ENCODE measurements at regions not wholly inside any gene's neighbourhood (a gene's known extent, or its start where the extent isn't known, plus 50 kb on each side); places are given as distances from the start of the nearest gene placed in this dataset.

GRCh38 chr6:6969761-6970223 lies 138.0 kb upstream of the RREB1 start:
- ChIA-PET CTCF (no interaction called here), POLR2A (no interaction called here)
- no peak for TF ChIP-seq TARDBP (IDR thresholded peaks at IDR 0.05)
- no peak for TF ChIP-seq BHLHE40 (IDR thresholded peaks at IDR 0.05; ENCODE audit: borderline replicate concordance)
- TF ChIP-seq ELF4 (IDR thresholded peaks at IDR 0.05) = no peak
- TF ChIP-seq ARNT (IDR thresholded peaks at IDR 0.05) = no peak
- no peak for DNase-seq (ENCODE audit: extremely low spot score)

DNA sequence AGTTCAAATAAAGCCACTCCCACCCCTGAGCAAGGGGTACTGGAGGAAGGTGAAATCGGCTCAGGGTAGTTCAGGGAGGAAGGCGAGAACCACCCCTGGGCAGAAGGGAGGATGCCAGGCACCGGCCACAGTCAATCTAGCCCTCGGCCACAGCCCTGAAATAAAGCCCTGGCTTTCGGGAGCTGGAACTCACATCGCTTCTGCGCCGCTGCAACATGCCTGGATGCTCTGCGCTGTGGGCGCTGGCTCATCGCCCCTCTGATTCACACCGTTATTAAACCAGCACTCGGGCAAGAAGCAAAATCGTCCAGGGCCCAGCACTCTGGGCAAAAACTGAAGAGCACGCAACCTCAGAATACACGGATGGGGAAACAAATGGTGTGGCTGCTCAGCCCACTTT lies 136.9 kb upstream of the RREB1 start:
- CTCF ChIA-PET = no interaction called here
- POLR2A ChIA-PET = no interaction called here
- no peak for TF ChIP-seq LEF1 (IDR thresholded peaks at IDR 0.05; ENCODE audit: borderline replicate concordance)
- TF ChIP-seq NFRKB (IDR thresholded peaks at IDR 0.05) = no peak
- TF ChIP-seq FOXK2 (IDR thresholded peaks at IDR 0.05) = no peak
- TF ChIP-seq SP1 (IDR thresholded peaks at IDR 0.05) = no peak
- TF ChIP-seq FOXA1 (IDR thresholded peaks at IDR 0.05) = no peak
- TF ChIP-seq FOXM1 (IDR thresholded peaks at IDR 0.05; ENCODE audit: borderline replicate concordance) = no peak
- TF ChIP-seq TARDBP (IDR thresholded peaks at IDR 0.05) = no peak
- no peak for TF ChIP-seq ZNF384 (IDR thresholded peaks at IDR 0.05)
- TF ChIP-seq ELF4 (IDR thresholded peaks at IDR 0.05) = no peak
- no peak for TF ChIP-seq SUZ12 (IDR thresholded peaks at IDR 0.05)
- no peak for TF ChIP-seq BHLHE40 (IDR thresholded peaks at IDR 0.05; ENCODE audit: borderline replicate concordance)
- no peak for TF ChIP-seq ARNT (IDR thresholded peaks at IDR 0.05)
- TF ChIP-seq L3MBTL2 (conservative IDR thresholded peaks at IDR 0.05) = no peak
- TF ChIP-seq CTBP1 (IDR thresholded peaks at IDR 0.05; ENCODE audit: borderline replicate concordance) = no peak
- no peak for TF ChIP-seq HDGF (IDR thresholded peaks at IDR 0.05; ENCODE audit: borderline replicate concordance)
- DNase-seq (ENCODE audit: extremely low spot score) = no peak

DNA sequence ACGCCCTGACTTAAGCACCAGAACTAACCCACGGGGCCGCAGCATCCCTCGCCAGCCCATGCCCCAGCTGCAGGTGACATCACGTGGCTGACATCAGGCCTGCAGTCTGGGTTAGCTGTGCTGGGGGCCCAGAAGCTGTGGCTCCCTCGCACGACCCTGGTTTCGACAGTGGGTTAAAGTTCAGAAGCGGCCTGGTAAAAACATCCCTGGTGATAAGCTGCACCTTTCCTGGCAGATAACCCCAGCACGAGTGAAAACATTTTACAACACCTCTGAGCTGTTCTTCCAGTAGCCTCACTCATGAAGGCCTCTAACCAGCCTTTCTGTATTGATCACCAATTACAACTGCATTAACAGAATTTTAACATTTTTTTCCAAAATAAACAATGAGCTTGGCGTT lies 136.4 kb upstream of the RREB1 start:
- POLR2A ChIA-PET = no interaction called here
- CTCF ChIA-PET = no interaction called here
- no peak for TF ChIP-seq SUZ12 (IDR thresholded peaks at IDR 0.05)
- TF ChIP-seq CTBP1 (IDR thresholded peaks at IDR 0.05; ENCODE audit: borderline replicate concordance) = no peak
- TF ChIP-seq L3MBTL2 (conservative IDR thresholded peaks at IDR 0.05) = no peak
- no peak for TF ChIP-seq ELF4 (IDR thresholded peaks at IDR 0.05)
- no peak for TF ChIP-seq ZNF384 (IDR thresholded peaks at IDR 0.05)
- TF ChIP-seq, protein P1, sequence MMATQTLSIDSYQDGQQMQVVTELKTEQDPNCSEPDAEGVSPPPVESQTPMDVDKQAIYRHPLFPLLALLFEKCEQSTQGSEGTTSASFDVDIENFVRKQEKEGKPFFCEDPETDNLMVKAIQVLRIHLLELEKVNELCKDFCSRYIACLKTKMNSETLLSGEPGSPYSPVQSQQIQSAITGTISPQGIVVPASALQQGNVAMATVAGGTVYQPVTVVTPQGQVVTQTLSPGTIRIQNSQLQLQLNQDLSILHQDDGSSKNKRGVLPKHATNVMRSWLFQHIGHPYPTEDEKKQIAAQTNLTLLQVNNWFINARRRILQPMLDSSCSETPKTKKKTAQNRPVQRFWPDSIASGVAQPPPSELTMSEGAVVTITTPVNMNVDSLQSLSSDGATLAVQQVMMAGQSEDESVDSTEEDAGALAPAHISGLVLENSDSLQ (IDR thresholded peaks at IDR 0.05) = no peak
- TF ChIP-seq NFRKB (IDR thresholded peaks at IDR 0.05) = no peak
- no peak for TF ChIP-seq FOXM1 (IDR thresholded peaks at IDR 0.05; ENCODE audit: borderline replicate concordance)
- TF ChIP-seq FOXK2 (IDR thresholded peaks at IDR 0.05) = no peak
- no peak for TF ChIP-seq TARDBP (IDR thresholded peaks at IDR 0.05)
- TF ChIP-seq SP1 (IDR thresholded peaks at IDR 0.05) = no peak
- TF ChIP-seq BHLHE40 (IDR thresholded peaks at IDR 0.05; ENCODE audit: borderline replicate concordance) = no peak
- no peak for TF ChIP-seq ARNT (IDR thresholded peaks at IDR 0.05)
- no peak for DNase-seq (ENCODE audit: extremely low spot score)

- no peak for TF ChIP-seq LEF1 (IDR thresholded peaks at IDR 0.05; ENCODE audit: borderline replicate concordance)
- no peak for TF ChIP-seq SP1 (IDR thresholded peaks at IDR 0.05)
- TF ChIP-seq SUZ12 (IDR thresholded peaks at IDR 0.05) = no peak
- ChIA-PET CTCF (no interaction called here), POLR2A (no interaction called here)
- no peak for DNase-seq (ENCODE audit: extremely low spot score)
Measured at GRCh38 chr6:6972456-6972855, 135.3 kb upstream of the RREB1 start.

DNA sequence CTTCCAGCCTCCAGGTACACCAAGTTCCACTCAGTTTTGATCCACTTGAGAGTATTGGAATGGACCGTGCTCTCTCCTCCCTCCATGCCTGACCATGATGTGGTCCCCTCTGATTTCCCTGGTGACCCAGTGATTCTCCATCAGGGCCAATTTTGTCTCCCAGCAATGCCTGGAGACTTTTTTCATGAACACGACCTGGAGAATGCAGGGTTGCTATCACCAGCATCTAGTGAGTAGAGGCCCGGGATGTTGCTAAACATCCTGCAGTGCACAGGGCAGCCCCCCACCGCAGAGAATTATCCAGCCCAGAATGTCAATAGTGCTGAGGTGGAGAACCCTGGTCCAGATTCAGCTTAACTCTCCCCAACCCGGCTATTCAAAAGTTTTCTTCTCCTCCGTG lies 134.0 kb upstream of the RREB1 start:
- TF ChIP-seq FOXA1 (IDR thresholded peaks at IDR 0.05) (no peak), TARDBP (IDR thresholded peaks at IDR 0.05) (no peak), SP1 (IDR thresholded peaks at IDR 0.05) (no peak), FOXM1 (IDR thresholded peaks at IDR 0.05; ENCODE audit: borderline replicate concordance) (no peak), CTBP1 (IDR thresholded peaks at IDR 0.05; ENCODE audit: borderline replicate concordance) (no peak), HDGF (IDR thresholded peaks at IDR 0.05; ENCODE audit: borderline replicate concordance) (no peak), L3MBTL2 (conservative IDR thresholded peaks at IDR 0.05) (no peak), BHLHE40 (IDR thresholded peaks at IDR 0.05; ENCODE audit: borderline replicate concordance) (no peak), ZNF384 (IDR thresholded peaks at IDR 0.05) (no peak), LEF1 (IDR thresholded peaks at IDR 0.05; ENCODE audit: borderline replicate concordance) (no peak), FOXK2 (IDR thresholded peaks at IDR 0.05) (no peak), NFRKB (IDR thresholded peaks at IDR 0.05) (no peak)
- TF ChIP-seq, protein P1 (IDR thresholded peaks at IDR 0.05) = no peak
- ChIA-PET CTCF (no interaction called here), POLR2A (no interaction called here)
- no peak for DNase-seq (ENCODE audit: extremely low spot score)

DNA sequence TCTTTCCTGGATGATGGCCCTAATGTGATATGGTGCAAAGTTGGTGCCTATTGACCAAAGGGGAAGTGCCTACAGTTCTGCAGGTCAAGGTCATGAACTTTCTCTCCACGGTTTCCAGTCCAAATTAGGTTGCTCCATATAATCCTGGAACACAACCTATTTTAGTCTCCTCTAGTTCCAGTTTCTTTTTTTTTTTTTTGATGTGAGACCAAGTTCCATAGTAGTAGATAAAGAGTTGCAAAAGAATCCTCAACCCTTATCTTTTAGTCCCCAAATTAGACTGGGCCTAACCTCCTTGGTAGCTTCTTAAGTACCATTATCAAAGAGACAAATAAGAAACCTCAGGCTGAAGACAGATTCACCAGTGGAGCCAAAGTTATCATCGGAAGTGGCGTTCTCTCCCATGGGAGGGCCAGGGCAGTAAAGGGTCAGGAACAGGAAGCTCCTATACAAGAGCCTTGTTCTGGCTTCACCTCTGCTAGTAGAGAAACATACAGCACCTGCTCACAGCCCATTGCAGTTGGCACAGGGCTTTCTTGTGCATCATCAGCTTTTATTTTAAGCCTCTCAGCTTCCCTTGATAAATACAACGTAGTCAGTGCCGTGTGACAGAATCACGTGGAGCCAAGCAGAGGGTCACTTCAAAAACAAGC lies 132.2 kb upstream of the RREB1 start:
- POLR2A ChIA-PET = no interaction called here
- CTCF ChIA-PET = no interaction called here
- DNase-seq (ENCODE audit: extremely low spot score) = no peak
- TF ChIP-seq BHLHE40 (IDR thresholded peaks at IDR 0.05; ENCODE audit: borderline replicate concordance) = no peak
- no peak for TF ChIP-seq HDGF (IDR thresholded peaks at IDR 0.05; ENCODE audit: borderline replicate concordance)
- no peak for TF ChIP-seq SP1 (IDR thresholded peaks at IDR 0.05)
- no peak for TF ChIP-seq FOXA1 (IDR thresholded peaks at IDR 0.05)
- no peak for TF ChIP-seq CTBP1 (IDR thresholded peaks at IDR 0.05; ENCODE audit: borderline replicate concordance)
- TF ChIP-seq NFRKB (IDR thresholded peaks at IDR 0.05) = no peak
- no peak for TF ChIP-seq LEF1 (IDR thresholded peaks at IDR 0.05; ENCODE audit: borderline replicate concordance)
- no peak for TF ChIP-seq SUZ12 (IDR thresholded peaks at IDR 0.05)
- TF ChIP-seq, protein P1 (IDR thresholded peaks at IDR 0.05) = no peak
- TF ChIP-seq L3MBTL2 (conservative IDR thresholded peaks at IDR 0.05) = no peak
- no peak for TF ChIP-seq ELF4 (IDR thresholded peaks at IDR 0.05)
- no peak for TF ChIP-seq TARDBP (IDR thresholded peaks at IDR 0.05)
- no peak for TF ChIP-seq ARNT (IDR thresholded peaks at IDR 0.05)
- TF ChIP-seq FOXK2 (IDR thresholded peaks at IDR 0.05) = no peak
- TF ChIP-seq ZNF384 (IDR thresholded peaks at IDR 0.05) = no peak
- no peak for TF ChIP-seq FOXM1 (IDR thresholded peaks at IDR 0.05; ENCODE audit: borderline replicate concordance)

All from HEK293T (cell line).